Gastrocnemius medialis (tissue), 4 donors: ENCODE measurements at regions not wholly inside any gene's neighbourhood (a gene's known extent, or its start where the extent isn't known, plus 50 kb on each side); places are given as distances from the start of the nearest gene placed in this dataset.

Source experiments
- CTCF ChIP-seq, 5 experiments: fragments of 450-650 bp in 3 of 5; fragments of 200-600 bp in 2 of 5; sonication (generic) in 2 of 5; IDR thresholded peaks in 4 of 5; conservative IDR thresholded peaks in 1 of 5; 1 replicate in 4 of 5; 2 replicates in 1 of 5; pipeline ENCODE4 v1.5.1; 2016 to 2019; ENCODE audit warnings: antibody characterized with exemption in 5 of 5, mild to moderate bottlenecking in 3 of 5, moderate library complexity in 3 of 5
- POLR2A ChIP-seq, 2 donors: fragments of 450-650 bp; IDR thresholded peaks; one replicate each; pipeline ENCODE4 v1.6.1; 2017; ENCODE audit warnings: antibody characterized with exemption in 2 of 2, mild to moderate bottlenecking in 2 of 2, moderate library complexity in 2 of 2

- TF ChIP-seq CTCF (IDR thresholded peaks at IDR 0.05 in 4 of 5, conservative IDR thresholded peaks at IDR 0.05 in 1 of 5) = no peak
- no peak for TF ChIP-seq POLR2A (IDR thresholded peaks at IDR 0.05)
Measured at GRCh38 chr6:21306546-21306945, 287.0 kb upstream of the SOX4 start.
